HepG2 (cell line): ENCODE measurements at regions not wholly inside any gene's neighbourhood (a gene's known extent, or its start where the extent isn't known, plus 50 kb on each side); places are given as distances from the start of the nearest gene placed in this dataset.

Experiments
- ATAC-seq: fragments of 200-7000 bp; cut with Tn5 transposase; 3 replicates; pipeline ENCODE4 v1.9.1; 2020; ENCODE audit warnings: mild to moderate bottlenecking, moderate library complexity
- BruUV-seq: library from RNA; stranded (reverse); fragments of 400-500 nt; replicated peaks from 2 replicates; lab custom pipeline; 2021; lab: Mats Ljungman, UMichigan
- CTCF ChIA-PET: fragments of 300-600 bp; formaldehyde crosslinking; extraction: SDS; loops from one replicate; lab custom pipeline; 2021; ENCODE audit warnings: low total read pairs, inconsistent platforms, low intra/inter-chr PET ratio; lab: Yijun Ruan, JAX
- POLR2A ChIA-PET: fragments of 350-600 bp; sonication (Branson Sonifier 250); formaldehyde crosslinking; loops from one replicate; lab custom pipeline; 2020; ENCODE audit warnings: antibody characterized with exemption, inconsistent platforms; lab: Yijun Ruan, JAX
- DNase-seq: peaks from one replicate; pipeline ENCODE4 v3.0.0-alpha.2; 2015; ENCODE audit warnings: low spot score
- FAIRE-seq: peaks from 3 replicates; lab custom pipeline; 2011; peaks lifted over from hg19 to GRCh38; lab: Jason Lieb, UNC
- H2AFZ ChIP-seq: one replicate; pipeline ENCODE4 v1.6.1; 2011; ENCODE audit warnings: low read length, inconsistent platforms
- H3K27ac ChIP-seq: fragments of 300-600 bp; 3 replicates; pipeline ENCODE4 v1.8.0; 2011; ENCODE audit warnings: mixed run types, mild to moderate bottlenecking, mixed read lengths, low read length, inconsistent platforms; ENCODE audit not compliant: insufficient read depth; ENCODE audit errors: extremely low read length
- H3K27me3 ChIP-seq, 2 experiments: fragments of 200-600 bp in 1 of 2; 2 replicates in 1 of 2; 3 replicates in 1 of 2; pipeline versions ENCODE4 v1.6.0 to v1.8.0; 2011; ENCODE audit warnings: low read length in 2 of 2, mild to moderate bottlenecking in 2 of 2, moderate library complexity in 2 of 2, inconsistent platforms in 1 of 2; ENCODE audit not compliant: insufficient read depth in 2 of 2, control insufficient read depth in 1 of 2
- H3K36me3 ChIP-seq, 2 experiments: fragments of 200-600 bp in 1 of 2; replicated peaks in 1 of 2; 2 replicates in 1 of 2; 3 replicates in 1 of 2; pipeline versions ENCODE4 v1.5.1 to v1.8.0; 2011; ENCODE audit warnings: low read length in 2 of 2, inconsistent platforms in 1 of 2; ENCODE audit not compliant: insufficient read depth in 2 of 2, control insufficient read depth in 1 of 2
- H3K4me1 ChIP-seq: 2 replicates; pipeline ENCODE4 v1.5.1; 2012; ENCODE audit warnings: low read length, inconsistent platforms; ENCODE audit not compliant: insufficient read depth
- H3K4me2 ChIP-seq: 2 replicates; pipeline ENCODE4 v1.6.0; 2011; ENCODE audit warnings: low read depth, low read length, inconsistent platforms
- H3K4me3 ChIP-seq, 3 experiments: fragments of 200-600 bp in 1 of 3; sonication (generic), shearing (Covaris generic) in 1 of 3; replicated peaks in 1 of 3; 2 replicates each; pipeline ENCODE4 v1.5.1; 2011 to 2016; ENCODE audit warnings: low read length in 3 of 3, inconsistent platforms in 2 of 3, low read depth in 2 of 3, mild to moderate bottlenecking in 2 of 3, control low read depth in 1 of 3, mixed read lengths in 1 of 3; ENCODE audit not compliant: insufficient read depth in 1 of 3
- H3K79me2 ChIP-seq: one replicate; pipeline ENCODE4 v1.6.1; 2011; ENCODE audit warnings: low read length, inconsistent platforms; ENCODE audit not compliant: insufficient read depth
- H3K9ac ChIP-seq: 2 replicates; pipeline ENCODE4 v1.6.0; 2011; ENCODE audit warnings: mild to moderate bottlenecking, low read depth, low read length, inconsistent platforms; ENCODE audit not compliant: insufficient read depth
- H3K9me3 ChIP-seq: 2 replicates; pipeline ENCODE4 v1.5.1; 2012; ENCODE audit warnings: mild to moderate bottlenecking, low read length
- H4K20me1 ChIP-seq: 2 replicates; pipeline ENCODE4 v1.6.0; 2011; ENCODE audit warnings: inconsistent platforms, mild to moderate bottlenecking, low read length, moderate library complexity; ENCODE audit not compliant: insufficient read depth
- GPN1 ChIP-seq: sonication (generic); formaldehyde crosslinking; IDR thresholded peaks from 2 replicates; pipeline ENCODE4 v1.5.1; 2020; ENCODE audit warnings: missing genetic modification reagents, borderline replicate concordance
- HDAC1 ChIP-seq: sonication (generic); formaldehyde crosslinking; IDR thresholded peaks from 2 replicates; pipeline ENCODE4 v1.5.1; 2020; ENCODE audit warnings: mild to moderate bottlenecking, missing genetic modification reagents
- KDM5A ChIP-seq: fragments of 200-600 bp; sonication (generic); IDR thresholded peaks from 2 replicates; pipeline ENCODE4 v1.7.0; 2018; ENCODE audit warnings: antibody characterized with exemption, mild to moderate bottlenecking, low read length, borderline replicate concordance
- MLLT10 ChIP-seq: sonication (generic); formaldehyde crosslinking; IDR thresholded peaks from 2 replicates; pipeline ENCODE4 v1.4.0; 2020; ENCODE audit warnings: missing genetic modification reagents
- ONECUT2 ChIP-seq: sonication (generic); formaldehyde crosslinking; IDR thresholded peaks from 2 replicates; pipeline ENCODE4 v1.4.0; 2020; ENCODE audit warnings: missing genetic modification reagents
- PHF8 ChIP-seq: sonication (generic); formaldehyde crosslinking; IDR thresholded peaks from 2 replicates; pipeline ENCODE4 v1.5.0; 2020; ENCODE audit warnings: missing genetic modification reagents
- RXRB ChIP-seq: IDR thresholded peaks from 2 replicates; pipeline ENCODE4 v1.6.1; 2016; ENCODE audit warnings: borderline replicate concordance, missing genetic modification reagents, missing compliant biosample characterization
- SMAD9 ChIP-seq: sonication (generic); formaldehyde crosslinking; IDR thresholded peaks from 2 replicates; pipeline ENCODE4 v1.5.1; 2020; ENCODE audit warnings: mild to moderate bottlenecking, missing genetic modification reagents
- SMC3 ChIP-seq: IDR thresholded peaks from 2 replicates; pipeline ENCODE4 v1.6.1; 2011; ENCODE audit warnings: low read length, improper control_type of control experiment
- TEAD2 ChIP-seq: sonication (generic); formaldehyde crosslinking; IDR thresholded peaks from 2 replicates; pipeline ENCODE4 v1.9.0; 2021; ENCODE audit warnings: missing genetic modification reagents
- ZNF282 ChIP-seq: fragments of 450-650 bp; IDR thresholded peaks from 2 replicates; pipeline ENCODE4 v1.6.1; 2018; ENCODE audit not compliant: partially characterized antibody
- ZNF562 ChIP-seq: sonication (generic); formaldehyde crosslinking; IDR thresholded peaks from 2 replicates; pipeline ENCODE4 v1.8.0; 2022; ENCODE audit warnings: missing genetic modification reagents, borderline replicate concordance
- ZNF574 ChIP-seq: sonication (generic); formaldehyde crosslinking; IDR thresholded peaks from 2 replicates; pipeline ENCODE4 v1.4.0; 2020; ENCODE audit warnings: missing genetic modification reagents
- ZNF780A ChIP-seq: sonication (generic); formaldehyde crosslinking; IDR thresholded peaks from 2 replicates; pipeline ENCODE4 v1.8.0; 2022; ENCODE audit warnings: mild to moderate bottlenecking, missing genetic modification reagents, moderate library complexity
- ZSCAN5A ChIP-seq: sonication (generic); formaldehyde crosslinking; IDR thresholded peaks from 2 replicates; pipeline ENCODE4 v1.8.0; 2022; ENCODE audit warnings: mild to moderate bottlenecking, missing genetic modification reagents, borderline replicate concordance
- WGBS: methylation state at CpG from one replicate; pipeline ENCODE4 v1.1.6; 2017; ENCODE audit warnings: low lambda C conversion rate; 5-methylcytosine and 5-hydroxymethylcytosine counted together
- in situ Hi-C: cut with HindIII; loops from 2 replicates; pipeline ENCODE4 v1.10.0; 2017; ENCODE audit warnings: low pct_unique_long_range_greater_than_20kb; ENCODE audit not compliant: extremely low pct_ligation_motif_present
- intact Hi-C: fragments of 100-400 bp; cut with micrococcal nuclease; formaldehyde crosslinking; loops from one replicate; pipeline ENCODE4 v1.10.0; 2022; ENCODE audit not compliant: unreplicated experiment
- TF ChIP-seq, protein P1 (sequence below): IDR thresholded peaks from 2 replicates; pipeline ENCODE4 v1.6.1; 2012; ENCODE audit warnings: low read length, improper control_type of control experiment
- TF ChIP-seq, protein P2 (sequence below): sonication (generic); formaldehyde crosslinking; IDR thresholded peaks from 2 replicates; pipeline ENCODE4 v1.5.0; 2020; ENCODE audit warnings: mild to moderate bottlenecking, missing genetic modification reagents

DNA sequence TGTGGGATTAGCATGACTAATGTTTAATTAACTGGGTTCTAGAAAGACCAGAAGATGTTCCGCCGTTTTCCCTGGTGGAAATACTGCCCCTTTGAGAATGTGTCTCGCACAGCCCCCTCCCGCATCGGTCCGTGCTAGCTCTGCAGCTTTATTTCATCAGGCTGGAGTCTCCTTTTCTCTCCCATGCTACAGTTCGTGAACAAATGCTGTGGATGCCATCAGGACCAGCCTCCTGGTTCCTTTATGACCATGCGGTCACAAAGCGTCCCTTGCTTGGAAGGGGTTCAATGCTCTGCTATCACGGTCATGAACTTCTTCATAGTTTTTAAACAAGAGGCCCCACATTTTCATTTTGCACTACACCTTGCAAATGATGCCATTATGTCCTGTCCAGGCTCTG, 157.7 kb upstream of the TMEM132C start (continued):
- no peak for TF ChIP-seq ONECUT2 (CRISPR knock-in tag)
- TF ChIP-seq ZNF780A (CRISPR knock-in tag) = no peak
- TF ChIP-seq ZNF282 = no peak
- no peak for TF ChIP-seq SMC3
- TF ChIP-seq TEAD2 (CRISPR knock-in tag) = no peak
- TF ChIP-seq ZNF574 = no peak
- TF ChIP-seq, protein P1, sequence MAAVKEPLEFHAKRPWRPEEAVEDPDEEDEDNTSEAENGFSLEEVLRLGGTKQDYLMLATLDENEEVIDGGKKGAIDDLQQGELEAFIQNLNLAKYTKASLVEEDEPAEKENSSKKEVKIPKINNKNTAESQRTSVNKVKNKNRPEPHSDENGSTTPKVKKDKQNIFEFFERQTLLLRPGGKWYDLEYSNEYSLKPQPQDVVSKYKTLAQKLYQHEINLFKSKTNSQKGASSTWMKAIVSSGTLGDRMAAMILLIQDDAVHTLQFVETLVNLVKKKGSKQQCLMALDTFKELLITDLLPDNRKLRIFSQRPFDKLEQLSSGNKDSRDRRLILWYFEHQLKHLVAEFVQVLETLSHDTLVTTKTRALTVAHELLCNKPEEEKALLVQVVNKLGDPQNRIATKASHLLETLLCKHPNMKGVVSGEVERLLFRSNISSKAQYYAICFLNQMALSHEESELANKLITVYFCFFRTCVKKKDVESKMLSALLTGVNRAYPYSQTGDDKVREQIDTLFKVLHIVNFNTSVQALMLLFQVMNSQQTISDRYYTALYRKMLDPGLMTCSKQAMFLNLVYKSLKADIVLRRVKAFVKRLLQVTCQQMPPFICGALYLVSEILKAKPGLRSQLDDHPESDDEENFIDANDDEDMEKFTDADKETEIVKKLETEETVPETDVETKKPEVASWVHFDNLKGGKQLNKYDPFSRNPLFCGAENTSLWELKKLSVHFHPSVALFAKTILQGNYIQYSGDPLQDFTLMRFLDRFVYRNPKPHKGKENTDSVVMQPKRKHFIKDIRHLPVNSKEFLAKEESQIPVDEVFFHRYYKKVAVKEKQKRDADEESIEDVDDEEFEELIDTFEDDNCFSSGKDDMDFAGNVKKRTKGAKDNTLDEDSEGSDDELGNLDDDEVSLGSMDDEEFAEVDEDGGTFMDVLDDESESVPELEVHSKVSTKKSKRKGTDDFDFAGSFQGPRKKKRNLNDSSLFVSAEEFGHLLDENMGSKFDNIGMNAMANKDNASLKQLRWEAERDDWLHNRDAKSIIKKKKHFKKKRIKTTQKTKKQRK = no peak

DNA sequence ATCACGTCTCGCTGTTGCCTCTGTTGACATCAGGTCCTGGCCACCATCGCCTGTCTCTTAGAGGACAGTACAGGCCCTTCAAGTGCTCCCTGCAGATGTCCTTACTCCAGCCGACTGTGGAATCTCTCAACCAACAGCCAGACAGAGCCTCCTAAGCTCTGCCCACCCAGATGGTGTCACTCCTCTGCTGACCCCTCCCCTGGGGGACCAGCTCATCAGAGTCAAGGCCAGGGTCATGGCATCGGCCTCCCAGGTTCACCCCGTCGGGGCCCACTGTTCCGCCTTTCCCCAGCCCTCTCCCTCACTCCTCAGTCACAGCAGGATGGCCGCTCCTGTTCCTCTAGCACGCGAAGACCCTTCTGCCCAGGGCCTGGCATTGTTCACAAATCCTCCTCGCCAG, 157.3 kb upstream of the TMEM132C start:
- ATAC-seq (no peak), FAIRE-seq (no peak), DNase-seq (no peak)
- Histone ChIP-seq H3K4me2 (no peak overlapping the region), H2AFZ (no peak overlapping the region), H3K9ac (no peak overlapping the region), H3K9me3 (no peaks in the 10 kb centered on the region), H3K36me3 (no peaks in the 10 kb centered on the region), H3K4me1 (no peaks in the 10 kb centered on the region), H3K79me2 (no peaks in the 10 kb centered on the region), H3K27ac (no peak overlapping the region), H4K20me1 (no peaks in the 10 kb centered on the region), H3K4me3 (no peak overlapping the region), H3K27me3 (no peaks in the 10 kb centered on the region)
- ChIA-PET POLR2A (no interaction called here), CTCF (no interaction called here)
- no TSS peak for BruUV-seq
- 28% methylated on average over 11 of the region's 12 CpGs for WGBS
- in situ Hi-C loops (no loop called here), intact Hi-C loops (no loop called here)
- TF ChIP-seq PHF8 (CRISPR knock-in tag) = no peak
- no peak for TF ChIP-seq MLLT10 (CRISPR knock-in tag)
- no peak for TF ChIP-seq RXRB (CRISPR knock-in tag)
- no peak for TF ChIP-seq SMAD9 (CRISPR knock-in tag)
- no peak for TF ChIP-seq KDM5A
- TF ChIP-seq HDAC1 (CRISPR knock-in tag) = no peak
- TF ChIP-seq, protein P2, sequence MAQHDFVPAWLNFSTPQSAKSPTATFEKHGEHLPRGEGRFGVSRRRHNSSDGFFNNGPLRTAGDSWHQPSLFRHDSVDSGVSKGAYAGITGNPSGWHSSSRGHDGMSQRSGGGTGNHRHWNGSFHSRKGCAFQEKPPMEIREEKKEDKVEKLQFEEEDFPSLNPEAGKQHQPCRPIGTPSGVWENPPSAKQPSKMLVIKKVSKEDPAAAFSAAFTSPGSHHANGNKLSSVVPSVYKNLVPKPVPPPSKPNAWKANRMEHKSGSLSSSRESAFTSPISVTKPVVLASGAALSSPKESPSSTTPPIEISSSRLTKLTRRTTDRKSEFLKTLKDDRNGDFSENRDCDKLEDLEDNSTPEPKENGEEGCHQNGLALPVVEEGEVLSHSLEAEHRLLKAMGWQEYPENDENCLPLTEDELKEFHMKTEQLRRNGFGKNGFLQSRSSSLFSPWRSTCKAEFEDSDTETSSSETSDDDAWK (CRISPR knock-in tag) = no peak
- no peak for TF ChIP-seq ZSCAN5A
- TF ChIP-seq ZNF562 (CRISPR knock-in tag) = no peak
- TF ChIP-seq GPN1 (CRISPR knock-in tag) = no peak
